Activated T-cell treated with anti-CD3 and anti-CD28 coated beads, Interleukin-2, amount 50 U/mL, for 72 hours (primary cell): ENCODE measurements at regions not wholly inside any gene's neighbourhood (a gene's known extent, or its start where the extent isn't known, plus 50 kb on each side); places are given as distances from the start of the nearest gene placed in this dataset.

ENCODE experiments used
- ATAC-seq, 2 donors: fragments of 150-1000 bp; cut with Tn5 transposase; replicated peaks in 1 of 2; 2 replicates each; pipeline ENCODE4 v1.10.0; 2021; ENCODE audit warnings: moderate library complexity in 2 of 2, mild to moderate bottlenecking in 1 of 2
- DNase-seq, 2 donors: peaks; one replicate each; pipeline ENCODE4 v3.0.0; 2021 to 2022; ENCODE audit warnings: mixed read lengths in 1 of 2
- H3K27ac Mint-ChIP-seq: one replicate; pipeline ENCODE4 v1.8.0; 2022; ENCODE audit warnings: mild to moderate bottlenecking, moderate library complexity, mixed read lengths
- H3K27me3 Mint-ChIP-seq: one replicate; pipeline ENCODE4 v1.8.0; 2022; ENCODE audit warnings: low read depth, mixed read lengths
- H3K36me3 Mint-ChIP-seq, 2 donors: one replicate each; pipeline ENCODE4 v1.8.0; 2022; ENCODE audit warnings: mixed read lengths in 2 of 2, mild to moderate bottlenecking in 1 of 2; ENCODE audit not compliant: insufficient read depth in 2 of 2
- H3K4me1 Mint-ChIP-seq: one replicate; pipeline ENCODE4 v1.8.0; 2022; ENCODE audit warnings: low read depth, mixed read lengths
- H3K4me3 Mint-ChIP-seq, 2 donors: one replicate each; pipeline ENCODE4 v1.8.0; 2022; ENCODE audit warnings: mild to moderate bottlenecking in 2 of 2, mixed read lengths in 2 of 2, moderate library complexity in 2 of 2
- H3K9me3 Mint-ChIP-seq, 2 donors: one replicate each; pipeline ENCODE4 v1.8.0; 2022; ENCODE audit warnings: mixed read lengths in 2 of 2

DNA sequence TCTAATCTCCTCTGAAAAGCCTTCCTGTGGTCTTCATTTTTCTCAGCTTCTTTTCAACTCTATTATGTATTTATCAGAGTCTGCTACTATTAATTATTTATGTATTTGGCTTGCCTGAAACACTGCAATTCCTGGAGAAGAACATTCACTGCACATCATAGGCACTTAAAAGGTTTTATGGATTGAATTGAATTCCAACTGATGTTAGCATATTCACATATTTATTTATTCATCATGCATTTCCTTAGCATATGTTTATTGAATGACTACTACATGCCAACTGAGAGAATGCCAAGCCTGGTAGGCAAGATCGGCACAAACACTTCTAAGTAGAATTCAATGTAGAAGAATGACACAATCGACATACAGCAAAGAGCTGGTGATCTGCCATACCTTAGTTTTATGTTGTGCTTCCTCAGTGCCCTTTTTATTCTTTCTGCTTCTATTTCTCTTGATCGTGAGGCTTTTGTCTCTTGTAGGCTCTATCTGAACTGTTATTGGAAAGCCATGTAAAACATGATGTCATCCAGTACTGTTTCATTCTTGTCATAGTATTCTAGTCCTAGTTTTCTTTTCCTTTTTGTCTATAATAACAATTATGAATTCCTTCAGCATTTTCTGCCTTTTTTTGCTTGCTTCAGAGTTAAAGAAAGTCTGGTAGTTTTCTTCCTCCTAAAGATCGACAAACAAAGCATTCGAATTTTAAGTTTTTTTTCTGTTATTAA lies 454.2 kb downstream of the TLE4 start:
- ATAC-seq (no peak), DNase-seq (no peak)
- Mint-ChIP-seq H3K4me3 (no peak overlapping the region), H3K9me3 (no peaks in the 10 kb centered on the region), H3K27ac (no peak overlapping the region), H3K4me1 (no peaks in the 10 kb centered on the region), H3K36me3 (no peaks in the 10 kb centered on the region), H3K27me3 (no peaks in the 10 kb centered on the region)

DNA sequence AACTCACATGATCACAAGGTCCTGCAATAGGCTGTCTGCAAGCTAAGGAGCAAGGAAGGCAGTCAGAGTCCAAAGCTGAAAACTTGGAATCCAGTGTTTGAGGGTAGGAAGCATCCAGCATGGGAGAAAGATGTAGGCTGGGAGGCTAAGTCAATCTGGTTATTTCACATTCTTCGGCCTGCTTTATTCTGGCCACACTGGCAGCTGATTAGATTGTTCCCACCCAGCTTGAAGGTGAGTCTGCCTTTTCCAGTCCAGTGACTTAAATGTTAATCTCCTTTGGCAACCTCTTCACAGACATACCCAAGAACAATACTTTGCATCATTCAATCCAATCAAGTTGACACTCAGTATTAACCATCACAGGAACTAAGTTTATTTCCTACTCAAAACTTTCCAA lies 453.4 kb downstream of the TLE4 start:
- no peak for DNase-seq
- H3K9me3 Mint-ChIP-seq, result no peaks in the 10 kb centered on the region
- no peaks in the 10 kb centered on the region for H3K27me3 Mint-ChIP-seq
- H3K36me3 Mint-ChIP-seq, result no peaks in the 10 kb centered on the region
- H3K27ac Mint-ChIP-seq, result no peak overlapping the region
- no peak overlapping the region for H3K4me3 Mint-ChIP-seq
- peaks cover 4% of the 10 kb centered on the region for H3K4me1 Mint-ChIP-seq
- no peak for ATAC-seq

DNA sequence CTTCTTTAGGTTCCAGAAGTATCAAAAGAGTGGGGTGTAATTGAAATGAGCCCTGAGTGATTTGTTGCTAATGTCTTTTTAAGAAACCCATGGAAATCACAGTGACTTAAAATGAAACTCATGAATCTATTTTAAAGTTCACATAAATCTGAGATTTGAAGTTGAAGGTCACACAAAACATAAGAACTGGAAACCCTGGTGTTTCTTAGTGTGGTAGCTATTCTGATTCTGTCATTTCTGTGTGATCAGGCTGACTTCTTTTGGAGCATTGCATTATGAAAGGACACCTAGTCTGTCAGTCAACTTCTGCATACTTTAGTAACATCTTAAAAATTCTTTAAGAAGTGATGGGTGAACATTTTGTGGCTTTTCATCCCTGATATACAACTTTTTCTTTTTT lies 448.8 kb downstream of the TLE4 start:
- Mint-ChIP-seq H3K4me3 (no peak overlapping the region), H3K4me1 (peaks cover 4% of the 10 kb centered on the region), H3K9me3 (no peaks in the 10 kb centered on the region), H3K27me3 (peaks cover 2% of the 10 kb centered on the region), H3K27ac (no peak overlapping the region), H3K36me3 (no peaks in the 10 kb centered on the region)
- no peak for DNase-seq
- no peak for ATAC-seq

DNA sequence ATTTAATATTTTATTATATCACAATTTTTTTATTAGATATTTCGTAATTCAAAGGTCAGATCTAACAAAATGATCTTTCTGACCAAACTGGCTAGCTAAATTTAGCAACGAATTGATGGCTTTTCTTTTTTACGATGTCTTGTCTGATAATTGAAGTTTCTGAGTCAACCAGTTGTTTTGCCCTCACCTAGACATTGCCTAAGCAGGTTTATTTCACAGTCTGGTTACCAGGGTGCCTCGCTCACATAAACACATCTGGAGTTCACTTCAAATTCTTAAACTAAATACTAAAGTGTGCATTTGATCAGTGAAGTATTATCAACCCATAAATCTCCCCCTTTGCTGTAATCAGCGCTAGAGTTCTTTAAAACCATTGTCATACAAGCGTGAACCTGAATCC lies 448.3 kb downstream of the TLE4 start:
- H3K36me3 Mint-ChIP-seq, result no peaks in the 10 kb centered on the region
- no peak overlapping the region for H3K4me3 Mint-ChIP-seq
- no peaks in the 10 kb centered on the region for H3K9me3 Mint-ChIP-seq
- no peak overlapping the region for H3K27ac Mint-ChIP-seq
- H3K4me1 Mint-ChIP-seq, result peaks cover 4% of the 10 kb centered on the region
- DNase-seq (no peak), ATAC-seq (no peak)
- peaks cover 7% of the 10 kb centered on the region for H3K27me3 Mint-ChIP-seq

DNA sequence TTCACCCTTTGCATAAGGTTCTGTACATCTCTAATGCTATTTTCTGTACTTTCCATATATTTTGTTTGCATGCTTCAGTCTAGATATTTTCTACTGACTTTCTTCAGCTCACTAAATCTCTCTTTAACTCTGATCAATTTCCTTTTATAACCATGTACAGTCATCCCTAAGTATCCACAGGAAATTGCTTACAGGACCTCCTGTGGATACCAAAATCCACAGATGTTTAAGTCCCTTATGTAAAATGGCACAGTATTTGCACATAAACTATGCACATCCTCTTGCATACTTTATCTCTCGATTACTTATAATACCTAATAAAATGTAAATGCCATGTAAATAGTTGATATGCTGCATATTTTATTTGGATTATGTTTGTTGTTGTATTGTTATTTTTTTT lies 442.1 kb downstream of the TLE4 start:
- Mint-ChIP-seq H3K4me1 (no peaks in the 10 kb centered on the region), H3K27ac (no peak overlapping the region), H3K36me3 (peaks cover 2 to 5% of the 10 kb centered on the region in 2 donors), H3K27me3 (peaks cover 14% of the 10 kb centered on the region), H3K9me3 (peaks cover 4 to 5% of the 10 kb centered on the region in 2 donors), H3K4me3 (no peak overlapping the region)
- DNase-seq, result no peak
- no peak for ATAC-seq

DNA sequence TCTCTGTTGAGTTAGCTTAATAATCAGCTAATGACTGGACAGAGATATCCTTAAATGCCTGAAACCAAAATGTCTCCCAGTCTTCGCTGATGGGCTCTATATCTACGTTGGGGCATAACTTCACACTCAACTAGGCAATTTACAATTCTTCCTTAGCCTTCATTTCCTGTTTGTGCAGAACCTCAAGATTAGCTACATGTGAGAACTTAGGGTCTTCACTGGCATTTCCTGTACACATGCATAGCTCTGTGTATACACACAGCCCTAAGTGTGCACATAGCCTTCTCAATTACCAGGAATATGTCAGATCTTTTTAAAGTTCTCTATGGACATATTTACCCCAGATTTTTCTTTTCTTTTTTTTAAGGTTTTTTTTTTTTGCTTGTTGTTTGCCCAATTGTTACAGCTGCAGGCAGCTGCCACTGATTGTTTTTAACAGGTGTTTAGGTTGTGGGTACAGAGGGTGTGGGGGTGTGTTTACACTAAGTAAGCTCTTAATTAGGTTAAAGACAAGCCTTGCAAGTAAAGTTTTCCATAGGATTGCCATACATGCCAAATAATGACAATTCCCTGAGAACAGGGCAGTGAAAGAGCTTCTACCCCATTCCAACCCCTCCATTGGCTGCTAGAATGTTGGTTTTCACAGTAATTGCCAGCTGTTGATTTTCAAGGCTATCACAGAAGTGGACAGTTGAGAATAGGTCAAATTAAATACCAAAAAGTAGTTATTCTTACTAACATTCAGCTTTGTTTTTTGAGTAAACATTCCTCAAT lies 441.0 kb downstream of the TLE4 start:
- H3K4me3 Mint-ChIP-seq, result no peak overlapping the region
- DNase-seq (no peak), ATAC-seq (no peak)
- H3K4me1 Mint-ChIP-seq, result no peaks in the 10 kb centered on the region
- no peak overlapping the region for H3K27ac Mint-ChIP-seq
- peaks cover 2 to 5% of the 10 kb centered on the region in 2 donors for H3K36me3 Mint-ChIP-seq
- H3K27me3 Mint-ChIP-seq, result peaks cover 14% of the 10 kb centered on the region
- peaks cover 4 to 5% of the 10 kb centered on the region in 2 donors for H3K9me3 Mint-ChIP-seq

DNA sequence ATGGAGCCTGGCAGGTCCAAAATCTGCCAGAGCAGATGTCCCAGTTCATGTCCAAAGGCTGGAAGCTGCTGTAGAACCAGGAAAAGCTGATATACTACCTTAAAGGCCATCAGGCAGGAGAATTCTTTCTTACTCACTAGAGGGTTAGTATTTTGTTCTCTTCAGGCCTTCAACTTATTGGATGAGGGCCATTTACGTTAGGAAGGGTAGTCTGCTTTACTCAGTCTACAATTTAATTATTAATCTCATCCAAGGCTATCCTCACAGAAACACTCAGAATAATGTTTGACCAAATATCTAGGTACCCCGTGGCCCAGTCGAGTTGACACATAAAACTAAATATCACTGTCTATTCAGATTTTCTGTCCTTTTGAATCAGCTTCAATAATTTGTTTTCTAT lies 437.4 kb downstream of the TLE4 start:
- Mint-ChIP-seq H3K4me1 (no peaks in the 10 kb centered on the region), H3K4me3 (no peak overlapping the region), H3K9me3 (peaks cover 4 to 5% of the 10 kb centered on the region in 2 donors), H3K27me3 (peaks cover under 1% of the 10 kb centered on the region), H3K36me3 (peaks cover 2 to 5% of the 10 kb centered on the region in 2 donors), H3K27ac (no peak overlapping the region)
- ATAC-seq, result no peak
- DNase-seq, result no peak

DNA sequence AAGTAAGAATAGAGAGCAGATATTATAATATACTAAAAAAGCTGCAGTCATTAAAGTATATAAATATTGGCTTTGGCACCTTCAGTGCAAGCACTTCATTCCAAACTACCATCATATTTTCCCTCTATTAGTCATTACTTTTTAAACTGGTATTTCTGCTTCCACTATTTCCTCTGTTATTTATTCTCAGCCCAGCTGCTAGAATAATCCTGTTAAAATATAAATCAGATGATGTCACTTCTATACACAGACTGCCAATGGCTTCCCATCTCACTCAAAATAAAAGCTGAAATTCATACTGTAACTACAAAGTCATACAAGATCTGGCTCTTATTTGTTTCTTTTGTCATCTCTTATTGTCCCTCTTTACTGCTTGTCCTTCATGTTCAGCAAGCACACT lies 432.9 kb downstream of the TLE4 start:
- no peak for DNase-seq
- H3K4me3 Mint-ChIP-seq, result no peak overlapping the region
- H3K36me3 Mint-ChIP-seq, result peaks cover 0 to 1% of the 10 kb centered on the region in 2 donors
- ATAC-seq, result no peak
- no peaks in the 10 kb centered on the region for H3K4me1 Mint-ChIP-seq
- H3K9me3 Mint-ChIP-seq, result no peaks in the 10 kb centered on the region
- peaks cover 6% of the 10 kb centered on the region for H3K27me3 Mint-ChIP-seq
- H3K27ac Mint-ChIP-seq, result no peak overlapping the region

DNA sequence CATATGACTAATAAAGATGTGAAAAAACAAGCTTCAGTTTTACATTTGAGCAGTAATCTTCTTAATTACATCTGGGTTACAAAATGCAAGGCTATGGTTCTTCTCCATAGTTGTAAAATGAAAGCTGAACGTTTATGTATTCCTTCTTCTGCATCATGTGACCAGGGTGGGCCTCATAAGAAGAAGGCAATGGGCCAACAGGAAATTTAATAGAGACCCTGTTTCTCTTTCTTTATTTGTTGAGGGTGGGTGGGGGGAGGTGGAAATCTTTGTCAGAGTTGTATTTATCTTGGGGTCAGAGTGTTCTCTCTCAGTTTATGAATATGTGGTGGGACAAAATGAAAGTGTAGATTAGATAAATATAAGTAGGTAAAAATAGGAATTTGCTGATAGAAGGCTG lies 418.8 kb downstream of the TLE4 start:
- Mint-ChIP-seq H3K4me3 (no peak overlapping the region), H3K9me3 (peaks cover 3 to 5% of the 10 kb centered on the region in 2 donors), H3K36me3 (no peaks in the 10 kb centered on the region), H3K27me3 (no peaks in the 10 kb centered on the region), H3K4me1 (no peaks in the 10 kb centered on the region), H3K27ac (no peak overlapping the region)
- no peak for DNase-seq
- ATAC-seq, result no peak

DNA sequence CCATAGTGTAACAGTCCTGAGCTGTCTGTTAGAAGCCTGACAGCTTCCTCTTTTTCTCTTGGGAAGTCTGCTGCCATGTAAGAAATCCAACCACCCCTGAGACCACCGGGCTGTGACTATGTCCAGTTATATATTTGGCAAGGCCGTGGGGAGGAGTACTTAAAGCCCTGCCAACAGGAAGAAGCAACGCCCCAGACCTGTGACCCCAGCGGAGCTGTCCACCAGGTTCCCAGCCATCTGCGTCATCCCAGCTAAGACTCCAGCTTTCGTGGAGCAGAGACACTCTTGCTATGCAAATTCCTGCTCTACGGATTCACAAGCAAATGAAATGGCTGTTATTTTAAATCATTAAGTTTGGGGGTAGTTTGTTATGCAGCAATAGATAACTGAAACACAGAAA lies 417.3 kb downstream of the TLE4 start:
- ATAC-seq, result no peak
- H3K9me3 Mint-ChIP-seq, result no peaks in the 10 kb centered on the region
- H3K4me1 Mint-ChIP-seq, result no peaks in the 10 kb centered on the region
- DNase-seq, result no peak
- no peak overlapping the region for H3K27ac Mint-ChIP-seq
- H3K36me3 Mint-ChIP-seq, result no peaks in the 10 kb centered on the region
- no peak overlapping the region for H3K4me3 Mint-ChIP-seq
- H3K27me3 Mint-ChIP-seq, result no peaks in the 10 kb centered on the region

DNA sequence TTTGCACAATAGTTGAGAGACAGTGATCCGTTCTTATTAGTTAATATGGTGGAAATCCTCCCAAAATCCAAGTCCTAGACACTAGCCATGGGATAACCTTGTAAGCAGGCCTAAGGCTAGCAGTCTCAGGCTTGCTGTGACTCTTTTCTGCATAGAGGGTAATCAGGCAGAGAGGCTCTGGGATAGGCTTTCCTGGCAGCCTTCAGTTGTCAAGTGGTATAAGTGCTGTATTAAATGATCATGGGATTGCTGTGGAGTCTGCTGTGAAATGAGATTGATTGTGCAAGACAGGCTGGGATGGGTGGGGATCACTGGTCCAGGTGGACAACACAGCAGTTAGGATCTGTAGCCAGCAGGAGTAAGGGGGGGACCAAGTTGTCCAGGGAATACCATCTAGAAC lies 416.4 kb downstream of the TLE4 start:
- H3K9me3 Mint-ChIP-seq, result no peaks in the 10 kb centered on the region
- no peaks in the 10 kb centered on the region for H3K36me3 Mint-ChIP-seq
- H3K4me1 Mint-ChIP-seq, result no peaks in the 10 kb centered on the region
- H3K4me3 Mint-ChIP-seq, result no peak overlapping the region
- no peak for ATAC-seq
- no peak for DNase-seq
- H3K27ac Mint-ChIP-seq, result no peak overlapping the region
- no peaks in the 10 kb centered on the region for H3K27me3 Mint-ChIP-seq

DNA sequence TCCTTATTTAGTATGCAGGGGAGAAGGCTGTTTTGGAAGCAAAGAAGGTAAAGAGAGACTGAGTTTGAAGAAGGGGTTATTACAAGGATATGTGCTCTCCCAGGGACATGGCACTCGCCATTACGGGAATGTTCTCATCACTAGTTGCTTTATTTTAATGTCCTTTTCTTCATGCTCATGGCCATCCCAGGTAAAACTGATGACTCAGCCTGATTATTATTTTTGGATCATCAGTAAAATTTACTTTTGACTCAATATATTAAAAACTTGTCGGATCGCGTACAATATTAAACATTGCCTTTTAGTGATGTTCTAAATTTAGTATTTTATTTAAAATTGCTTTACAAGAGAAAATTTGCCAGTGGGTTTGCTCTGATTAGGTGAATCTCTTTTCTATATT lies 414.7 kb downstream of the TLE4 start:
- Mint-ChIP-seq H3K36me3 (no peaks in the 10 kb centered on the region), H3K27me3 (peaks cover 11% of the 10 kb centered on the region), H3K27ac (no peak overlapping the region), H3K4me3 (no peak overlapping the region), H3K4me1 (no peaks in the 10 kb centered on the region), H3K9me3 (no peaks in the 10 kb centered on the region)
- ATAC-seq (no peak), DNase-seq (no peak)

DNA sequence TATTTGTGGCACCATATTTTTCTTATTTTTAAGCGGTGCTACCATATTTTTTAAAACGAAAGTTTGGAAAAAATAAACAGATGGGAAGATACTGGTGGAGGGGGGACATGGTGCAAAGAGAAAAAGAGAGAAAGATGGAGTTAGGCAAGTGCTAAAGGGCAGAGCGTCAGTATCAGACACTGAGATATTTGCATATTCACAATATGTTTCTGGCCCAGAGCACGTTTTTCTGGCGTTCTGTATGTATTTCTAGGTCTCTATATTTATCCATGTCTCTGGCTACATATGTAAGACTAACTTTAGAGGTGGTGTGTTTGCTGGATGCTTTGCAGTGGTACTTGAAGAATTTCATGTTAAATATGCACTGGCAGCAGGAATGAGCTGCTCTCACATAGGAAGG lies 414.0 kb downstream of the TLE4 start:
- DNase-seq (no peak), ATAC-seq (no peak)
- Mint-ChIP-seq H3K4me3 (no peak overlapping the region), H3K27ac (no peak overlapping the region), H3K36me3 (no peaks in the 10 kb centered on the region), H3K27me3 (peaks cover 16% of the 10 kb centered on the region), H3K4me1 (no peaks in the 10 kb centered on the region), H3K9me3 (no peaks in the 10 kb centered on the region)

DNA sequence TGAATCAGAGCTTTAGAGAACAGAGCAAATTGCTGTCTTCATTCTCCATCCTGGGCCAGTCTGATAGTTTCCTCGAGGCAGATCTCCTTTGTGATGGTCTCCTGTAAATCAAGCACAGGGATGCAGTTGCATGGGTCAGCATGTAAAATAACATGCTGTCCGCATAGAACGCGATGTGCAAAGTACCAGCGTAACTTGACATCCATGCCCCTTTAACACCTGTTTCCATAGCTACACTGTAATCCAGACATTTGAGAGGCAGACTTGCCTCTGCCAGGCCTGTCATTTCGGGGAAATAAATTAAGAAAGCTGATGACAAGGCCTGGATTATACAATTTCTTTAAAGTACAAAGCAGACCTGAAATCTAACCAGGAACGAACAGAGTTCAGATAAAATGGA lies 413.5 kb downstream of the TLE4 start:
- DNase-seq (no peak), ATAC-seq (no peak)
- Mint-ChIP-seq H3K4me1 (no peaks in the 10 kb centered on the region), H3K27ac (no peak overlapping the region), H3K27me3 (peaks cover 16% of the 10 kb centered on the region), H3K4me3 (no peak overlapping the region), H3K9me3 (no peaks in the 10 kb centered on the region), H3K36me3 (no peaks in the 10 kb centered on the region)
